PC-9 (cell line): ENCODE measurements at regions not wholly inside any gene's neighbourhood (a gene's known extent, or its start where the extent isn't known, plus 50 kb on each side); places are given as distances from the start of the nearest gene placed in this dataset.

Experiments used
- BruUV-seq: library from RNA; stranded (reverse); fragments of 400-500 nt; replicated peaks from 2 replicates; lab custom pipeline; 2021; lab: Mats Ljungman, UMichigan
- CTCF ChIA-PET: fragments of 300-600 bp; sonication (Branson Sonifier 250); formaldehyde crosslinking; loops from one replicate; lab custom pipeline; 2022; ENCODE audit warnings: antibody characterized with exemption; lab: Charles Lee
- POLR2A ChIA-PET: fragments of 300-600 bp; sonication (Branson Sonifier 250); formaldehyde crosslinking; loops from one replicate; lab custom pipeline; 2022; ENCODE audit warnings: antibody characterized with exemption; ENCODE audit not compliant: unreplicated experiment; lab: Charles Lee
- DNase-seq, 2 experiments: peaks; one replicate each; pipeline versions ENCODE4 v3.0.0 to v3.0.0-alpha.2; 2015 to 2022; ENCODE audit warnings: mixed read lengths in 1 of 2
- H2AFZ ChIP-seq: fragments of 200-600 bp; sonication (generic); 2 replicates; pipeline ENCODE4 v1.8.1; 2017; ENCODE audit warnings: antibody characterized with exemption
- H3F3A ChIP-seq: fragments of 200-600 bp; sonication (generic); 2 replicates; pipeline ENCODE4 v1.8.1; 2017; ENCODE audit warnings: antibody characterized with exemption, mild to moderate bottlenecking, low read depth; ENCODE audit not compliant: insufficient read depth
- H3K27ac ChIP-seq: fragments of 200-600 bp; sonication (generic); 2 replicates; pipeline ENCODE4 v1.6.1; 2016; ENCODE audit warnings: mixed run types
- H3K27me3 ChIP-seq: fragments of 200-600 bp; sonication (generic); 2 replicates; pipeline ENCODE4 v1.6.1; 2016; ENCODE audit warnings: low read depth, mixed run types; ENCODE audit not compliant: insufficient read depth
- H3K36me3 ChIP-seq: fragments of 200-600 bp; sonication (generic); 2 replicates; pipeline ENCODE4 v1.6.1; 2016; ENCODE audit warnings: low read depth, mixed run types
- H3K4me1 ChIP-seq: fragments of 200-600 bp; sonication (generic); replicated peaks from 2 replicates; pipeline ENCODE4 v1.6.1; 2016; ENCODE audit warnings: mixed run types; ENCODE audit not compliant: insufficient read depth
- H3K4me2 ChIP-seq: fragments of 200-600 bp; sonication (generic); 2 replicates; pipeline ENCODE4 v1.6.1; 2017; ENCODE audit warnings: mixed run types
- H3K4me3 ChIP-seq: fragments of 200-600 bp; sonication (generic); 2 replicates; pipeline ENCODE4 v1.6.1; 2016; ENCODE audit warnings: mixed run types
- H3K79me2 ChIP-seq: fragments of 200-600 bp; sonication (generic); 2 replicates; pipeline ENCODE4 v1.6.1; 2017; ENCODE audit warnings: low read depth, mixed run types
- H3K9me2 ChIP-seq: fragments of 200-600 bp; sonication (generic); 2 replicates; pipeline ENCODE4 v1.8.1; 2017; ENCODE audit warnings: mild to moderate bottlenecking; ENCODE audit not compliant: insufficient read depth
- H3K9me3 ChIP-seq: fragments of 200-600 bp; sonication (generic); 2 replicates; pipeline ENCODE4 v1.8.1; 2016; ENCODE audit warnings: low read depth; ENCODE audit not compliant: insufficient read depth
- H4K20me1 ChIP-seq: fragments of 200-600 bp; sonication (generic); 2 replicates; pipeline ENCODE4 v1.8.1; 2017; ENCODE audit not compliant: insufficient read depth
- CTCF ChIP-seq: fragments of 200-600 bp; sonication (generic); conservative IDR thresholded peaks from 2 replicates; pipeline ENCODE4 v1.6.1; 2017; ENCODE audit warnings: mixed run types, antibody characterized with exemption, mild to moderate bottlenecking, moderate library complexity
- EZH2 ChIP-seq: fragments of 200-600 bp; sonication (generic); IDR thresholded peaks from 2 replicates; pipeline ENCODE4 v1.8.0; 2017; ENCODE audit warnings: antibody characterized with exemption, low read depth
- intact Hi-C: fragments of 100-400 bp; cut with micrococcal nuclease; formaldehyde crosslinking; loops from one replicate; pipeline ENCODE4 v1.10.0; 2022; ENCODE audit not compliant: unreplicated experiment

- Histone ChIP-seq H3K9me3 (no peaks in the 10 kb centered on the region), H4K20me1 (no peaks in the 10 kb centered on the region), H2AFZ (no peak overlapping the region), H3K27ac (no peak overlapping the region), H3K9me2 (no peaks in the 10 kb centered on the region), H3K79me2 (no peaks in the 10 kb centered on the region), H3F3A (no peaks in the 10 kb centered on the region), H3K4me1 (no peaks in the 10 kb centered on the region), H3K27me3 (peaks cover 3% of the 10 kb centered on the region; the same call in 1 of the 2 replicates), H3K4me3 (no peak overlapping the region), H3K4me2 (no peak overlapping the region), H3K36me3 (no peaks in the 10 kb centered on the region)
- TF ChIP-seq CTCF (no peak), EZH2 (no peak)
- POLR2A ChIA-PET: no interaction called here
- BruUV-seq: no TSS peak
- CTCF ChIA-PET: no interaction called here
- DNase-seq: no peak
- intact Hi-C loops: no loop called here
These were observed 115.9 kb upstream of the ARHGAP28 start for GRCh38 chr18:6613581-6613980.

DNA sequence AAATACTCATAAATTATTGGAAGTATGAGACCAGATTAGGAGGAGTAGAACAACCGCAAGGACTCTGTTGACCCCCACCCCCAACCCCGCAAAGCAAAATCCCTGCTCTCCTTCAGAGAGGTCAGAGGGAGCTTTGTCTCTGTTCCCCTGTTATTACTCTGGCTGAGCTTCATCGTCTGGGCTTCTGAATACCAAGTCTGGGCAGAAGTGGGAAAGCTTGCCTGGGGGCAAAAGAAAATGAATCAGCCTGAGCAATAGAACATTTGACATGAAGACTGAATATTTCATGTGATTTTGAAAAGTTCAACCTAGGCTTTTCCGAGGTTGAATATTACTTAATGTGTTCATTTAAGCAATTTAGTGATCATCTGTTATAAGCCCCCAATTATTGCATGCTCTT lies 114.6 kb upstream of the ARHGAP28 start:
- H3K27ac ChIP-seq: no peak overlapping the region
- H3K4me3 ChIP-seq: no peak overlapping the region
- H3K4me1 ChIP-seq: no peaks in the 10 kb centered on the region
- CTCF ChIA-PET: no interaction called here
- H3K79me2 ChIP-seq: no peaks in the 10 kb centered on the region
- H3F3A ChIP-seq: no peaks in the 10 kb centered on the region
- H3K36me3 ChIP-seq: no peaks in the 10 kb centered on the region
- peaks cover 3% of the 10 kb centered on the region; the same call in 1 of the 2 replicates for H3K27me3 ChIP-seq
- H3K9me2 ChIP-seq: no peaks in the 10 kb centered on the region
- TF ChIP-seq EZH2 (no peak), CTCF (no peak)
- BruUV-seq: no TSS peak
- no peaks in the 10 kb centered on the region for H3K9me3 ChIP-seq
- H3K4me2 ChIP-seq: no peak overlapping the region
- H2AFZ ChIP-seq: no peak overlapping the region
- POLR2A ChIA-PET: no interaction called here
- H4K20me1 ChIP-seq: no peaks in the 10 kb centered on the region
- intact Hi-C loops: no loop called here
- DNase-seq: no peak

GRCh38 chr18:6616981-6617380 lies 112.5 kb upstream of the ARHGAP28 start:
- H3K36me3 ChIP-seq: no peaks in the 10 kb centered on the region
- H3K9me2 ChIP-seq: no peaks in the 10 kb centered on the region
- ChIA-PET CTCF (no interaction called here), POLR2A (no interaction called here)
- no TSS peak for BruUV-seq
- no peak for TF ChIP-seq EZH2
- no peak for TF ChIP-seq CTCF
- H3K9me3 ChIP-seq: no peaks in the 10 kb centered on the region
- no peaks in the 10 kb centered on the region for H3K4me1 ChIP-seq
- intact Hi-C loops: no loop called here
- no peak overlapping the region for H3K4me3 ChIP-seq
- peaks cover 3% of the 10 kb centered on the region; the same call in 1 of the 2 replicates for H3K27me3 ChIP-seq
- H4K20me1 ChIP-seq: no peaks in the 10 kb centered on the region
- H3K4me2 ChIP-seq: no peak overlapping the region
- no peak overlapping the region for H3K27ac ChIP-seq
- no peaks in the 10 kb centered on the region for H3K79me2 ChIP-seq
- no peak overlapping the region for H2AFZ ChIP-seq
- no peaks in the 10 kb centered on the region for H3F3A ChIP-seq
- DNase-seq: no peak
